Fibroblast of pulmonary artery (primary cell): ENCODE measurements at regions not wholly inside any gene's neighbourhood (a gene's known extent, or its start where the extent isn't known, plus 50 kb on each side); places are given as distances from the start of the nearest gene placed in this dataset.

ENCODE experiments used
- DNase-seq: peaks from one replicate; pipeline ENCODE4 v3.0.0-alpha.2; 2010; ENCODE audit warnings: low read depth
- H3K4me3 ChIP-seq: replicated peaks from 2 replicates; pipeline ENCODE4 v1.5.1; 2011; ENCODE audit warnings: low read depth, mild to moderate bottlenecking, control low read depth, low read length, moderate library complexity
- TF ChIP-seq, protein P1 (sequence below): IDR thresholded peaks from 2 replicates; pipeline ENCODE4 v1.5.1; 2011; ENCODE audit warnings: mild to moderate bottlenecking, control low read depth, low read length, inconsistent platforms; ENCODE audit errors: missing control alignments

DNA sequence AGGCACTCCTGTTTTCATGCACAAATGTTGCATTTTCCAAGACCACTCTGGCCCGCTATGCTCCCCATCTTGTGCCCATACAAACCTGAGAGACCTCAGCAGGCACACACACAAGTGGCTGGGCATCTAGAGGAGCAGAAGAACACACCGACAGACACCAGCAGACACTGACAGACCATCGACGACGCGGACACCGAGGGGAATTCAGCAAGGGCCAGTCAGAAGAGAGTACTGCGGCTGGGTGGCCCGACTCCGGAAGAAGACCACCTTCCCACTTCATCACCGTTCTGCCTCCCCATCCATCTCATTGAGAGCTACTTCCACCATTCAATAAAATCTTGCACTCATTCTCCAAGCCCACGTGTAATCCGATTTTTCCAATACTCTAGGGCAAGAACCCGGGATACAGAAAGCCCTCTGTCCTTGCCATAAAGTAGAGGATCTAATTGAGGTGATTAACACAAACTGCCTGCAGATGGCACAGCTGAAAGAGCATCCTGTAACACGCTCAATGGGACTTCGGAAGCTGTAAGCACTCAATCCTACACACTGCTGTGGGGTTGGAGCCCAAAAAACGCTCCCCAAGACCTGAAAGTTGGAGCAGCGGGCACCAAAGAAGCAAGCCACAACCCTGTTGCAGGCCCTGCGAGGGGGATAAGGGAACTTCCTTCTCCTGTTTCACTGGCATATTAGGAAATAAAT, 780.9 kb downstream of the ARAP2 start:
- no peak for DNase-seq
- H3K4me3 ChIP-seq, result no peak overlapping the region
- TF ChIP-seq, protein P1, sequence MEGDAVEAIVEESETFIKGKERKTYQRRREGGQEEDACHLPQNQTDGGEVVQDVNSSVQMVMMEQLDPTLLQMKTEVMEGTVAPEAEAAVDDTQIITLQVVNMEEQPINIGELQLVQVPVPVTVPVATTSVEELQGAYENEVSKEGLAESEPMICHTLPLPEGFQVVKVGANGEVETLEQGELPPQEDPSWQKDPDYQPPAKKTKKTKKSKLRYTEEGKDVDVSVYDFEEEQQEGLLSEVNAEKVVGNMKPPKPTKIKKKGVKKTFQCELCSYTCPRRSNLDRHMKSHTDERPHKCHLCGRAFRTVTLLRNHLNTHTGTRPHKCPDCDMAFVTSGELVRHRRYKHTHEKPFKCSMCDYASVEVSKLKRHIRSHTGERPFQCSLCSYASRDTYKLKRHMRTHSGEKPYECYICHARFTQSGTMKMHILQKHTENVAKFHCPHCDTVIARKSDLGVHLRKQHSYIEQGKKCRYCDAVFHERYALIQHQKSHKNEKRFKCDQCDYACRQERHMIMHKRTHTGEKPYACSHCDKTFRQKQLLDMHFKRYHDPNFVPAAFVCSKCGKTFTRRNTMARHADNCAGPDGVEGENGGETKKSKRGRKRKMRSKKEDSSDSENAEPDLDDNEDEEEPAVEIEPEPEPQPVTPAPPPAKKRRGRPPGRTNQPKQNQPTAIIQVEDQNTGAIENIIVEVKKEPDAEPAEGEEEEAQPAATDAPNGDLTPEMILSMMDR, result no peak

DNA sequence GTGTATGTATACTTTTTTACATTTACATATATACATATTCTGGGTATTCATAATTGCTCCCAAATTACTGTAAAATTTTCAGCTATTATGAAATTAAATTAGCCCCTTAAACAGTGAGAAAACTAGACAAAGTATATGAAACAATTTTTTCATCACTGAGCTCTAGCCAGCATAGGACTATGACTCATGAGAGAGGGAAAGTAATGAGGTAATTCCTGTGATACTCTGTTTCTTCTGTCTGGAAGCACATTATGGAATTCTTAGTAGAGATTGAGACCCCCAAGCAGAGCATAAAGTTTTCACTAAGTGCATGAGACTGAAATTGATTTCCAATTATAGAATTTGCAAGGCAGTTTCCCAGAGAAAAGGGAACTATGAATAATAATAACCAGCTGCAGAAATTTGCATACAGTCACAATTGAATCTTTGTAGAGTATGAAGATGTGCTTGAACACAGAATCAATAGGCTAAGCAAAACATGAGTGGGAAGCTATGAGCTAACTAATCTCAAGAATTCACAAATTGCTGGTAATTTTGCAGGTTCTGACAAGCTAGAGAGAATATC, 779.3 kb downstream of the ARAP2 start:
- no peak for DNase-seq
- TF ChIP-seq, protein P1, result no peak
- H3K4me3 ChIP-seq, result no peak overlapping the region

DNA sequence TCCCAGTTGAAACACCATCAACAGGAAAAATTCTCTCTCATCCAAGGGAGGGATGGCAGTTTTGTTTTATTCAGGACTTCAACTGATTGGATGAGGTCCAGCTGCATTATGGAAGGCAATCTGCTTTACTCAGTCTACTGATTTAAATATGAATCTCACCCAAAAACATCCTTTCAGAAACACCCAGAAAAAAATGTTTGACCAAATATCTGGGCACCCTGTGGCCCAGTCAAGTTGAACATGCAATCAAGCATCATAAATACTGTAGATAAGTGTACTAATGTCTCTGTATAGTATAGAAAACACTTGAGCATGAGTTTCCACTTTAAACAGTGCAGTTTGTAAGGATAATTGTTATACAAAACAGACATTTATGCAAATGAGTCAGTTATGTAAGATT, 753.2 kb downstream of the ARAP2 start:
- no peak overlapping the region for H3K4me3 ChIP-seq
- TF ChIP-seq, protein P1, result no peak
- DNase-seq, result no peak

DNA sequence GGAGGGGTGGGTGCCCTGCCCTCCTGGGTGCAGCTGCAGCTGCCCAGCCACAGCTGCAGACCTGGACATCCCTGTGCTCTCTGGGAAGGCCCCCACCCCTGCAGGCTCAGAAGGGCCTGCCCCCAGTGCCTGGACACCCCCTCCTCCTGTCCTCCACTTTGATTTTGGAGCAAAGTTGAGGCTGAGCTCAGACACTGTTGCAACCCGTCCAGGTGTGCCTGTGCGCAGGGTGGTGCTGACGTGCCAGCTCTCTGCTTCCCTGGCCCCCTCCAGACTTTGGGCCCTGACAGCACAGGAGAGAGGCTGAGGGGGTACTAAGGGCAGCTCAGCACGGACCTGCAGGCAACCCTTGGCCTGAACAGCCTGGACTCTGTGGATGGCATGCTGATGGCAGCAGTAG, 750.3 kb downstream of the ARAP2 start:
- no peak for DNase-seq
- TF ChIP-seq, protein P1, result no peak
- H3K4me3 ChIP-seq, result no peak overlapping the region

DNA sequence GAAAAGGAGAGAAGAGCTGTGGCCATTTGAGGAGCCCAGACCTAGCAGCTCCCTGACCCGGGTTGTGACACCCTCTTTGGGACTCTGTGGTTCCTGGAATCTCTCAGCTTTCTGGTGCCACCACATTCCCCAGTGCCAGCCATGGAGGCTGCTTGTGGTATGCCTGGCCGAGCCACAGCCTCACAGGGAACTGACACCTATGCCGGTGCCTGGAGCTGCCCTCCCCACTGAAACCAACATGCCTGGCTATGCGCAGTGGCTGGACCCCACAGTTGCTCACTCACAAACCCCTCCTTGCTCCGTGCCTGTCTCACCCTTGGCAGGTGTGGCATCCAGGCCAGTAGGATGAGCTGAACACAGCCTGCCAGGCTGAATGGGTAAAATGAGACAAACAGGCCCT, 749.4 kb downstream of the ARAP2 start:
- TF ChIP-seq, protein P1, result no peak
- H3K4me3 ChIP-seq, result no peak overlapping the region
- no peak for DNase-seq

DNA sequence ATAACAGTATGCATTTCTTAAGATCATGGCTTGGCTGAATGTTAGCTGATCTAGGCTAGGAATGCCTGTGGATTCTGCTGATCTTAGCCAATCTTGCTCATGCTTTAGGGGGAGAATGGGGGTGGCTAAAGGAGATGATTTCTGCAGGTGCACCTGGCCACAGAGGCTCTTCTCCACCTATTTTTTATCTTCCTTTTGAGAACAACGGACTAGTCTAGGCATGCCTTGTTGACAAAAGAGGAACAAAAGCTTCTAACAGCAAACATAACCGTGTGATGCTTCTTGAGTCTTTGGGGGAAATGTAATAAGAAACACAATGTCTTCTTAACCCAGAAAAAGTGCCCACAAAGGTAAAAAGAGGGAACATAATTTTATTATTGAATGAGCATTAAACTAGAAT, 743.5 kb downstream of the ARAP2 start:
- DNase-seq, result no peak
- TF ChIP-seq, protein P1, result no peak
- H3K4me3 ChIP-seq, result no peak overlapping the region

DNA sequence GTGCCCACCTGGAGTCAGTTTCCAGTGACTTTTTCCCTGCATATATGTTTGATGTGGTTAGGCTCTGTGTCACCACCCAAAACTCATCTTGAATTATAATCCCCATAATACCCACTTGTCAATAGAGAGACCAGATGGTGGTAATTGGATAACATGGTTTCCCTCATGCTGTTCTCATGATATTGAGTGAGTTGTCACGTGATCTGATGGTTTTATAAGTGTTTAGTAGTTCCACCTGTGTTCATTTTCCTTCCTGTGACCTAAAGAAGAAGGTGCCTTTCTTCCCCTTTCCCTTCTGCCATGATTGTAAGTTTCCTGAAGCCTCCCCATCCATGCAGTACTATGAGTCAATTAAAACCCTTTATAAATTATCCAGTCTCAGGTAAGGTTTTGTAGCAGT, 740.9 kb downstream of the ARAP2 start:
- no peak for DNase-seq
- TF ChIP-seq, protein P1, result no peak
- no peak overlapping the region for H3K4me3 ChIP-seq
